ENCODE measurements at regions not wholly inside any gene's neighbourhood (a gene's known extent, or its start where the extent isn't known, plus 50 kb on each side); places are given as distances from the start of the nearest gene placed in this dataset.

DNA sequence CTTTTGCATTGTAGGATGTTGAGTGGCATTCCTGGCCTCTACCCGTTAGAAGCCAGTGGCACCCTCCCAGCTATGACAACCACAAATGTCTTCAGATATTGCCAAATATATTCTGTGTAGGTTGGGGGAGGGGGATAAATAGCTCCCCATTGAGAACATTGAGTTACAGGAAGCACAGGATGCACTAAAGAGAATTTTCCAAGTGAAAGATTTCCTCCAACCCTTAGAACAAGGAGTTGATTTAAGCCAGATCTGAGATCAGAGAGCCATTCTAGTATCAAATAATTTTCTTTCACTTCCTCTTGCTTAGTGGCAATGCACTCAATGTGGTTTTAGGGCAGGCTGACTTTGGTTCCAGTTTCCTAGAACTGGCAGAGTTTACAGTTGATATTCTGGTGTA is 436.6 kb downstream of the C4orf33 start:
- no peaks in the 10 kb centered on the region for H3K9me3 ChIP-seq
- 57% methylated on average over 1 of the region's 1 CpG for WGBS (ENCODE audit: insufficient coverage, low coverage, low lambda C conversion rate, missing lambda C conversion rate)
- no peak for DNase-seq
- no peaks in the 10 kb centered on the region for H3K27me3 ChIP-seq
- H3K27ac ChIP-seq = no peak overlapping the region
- no peaks in the 10 kb centered on the region for H3K4me1 ChIP-seq
- no peaks in the 10 kb centered on the region for H3K36me3 ChIP-seq
- intact Hi-C loops (cut with DNase I) = no loop called here
- H3K4me3 ChIP-seq = no peak overlapping the region
- TF ChIP-seq POLR2A (IDR thresholded peaks at IDR 0.05) = no peak
- TF ChIP-seq, protein P1, sequence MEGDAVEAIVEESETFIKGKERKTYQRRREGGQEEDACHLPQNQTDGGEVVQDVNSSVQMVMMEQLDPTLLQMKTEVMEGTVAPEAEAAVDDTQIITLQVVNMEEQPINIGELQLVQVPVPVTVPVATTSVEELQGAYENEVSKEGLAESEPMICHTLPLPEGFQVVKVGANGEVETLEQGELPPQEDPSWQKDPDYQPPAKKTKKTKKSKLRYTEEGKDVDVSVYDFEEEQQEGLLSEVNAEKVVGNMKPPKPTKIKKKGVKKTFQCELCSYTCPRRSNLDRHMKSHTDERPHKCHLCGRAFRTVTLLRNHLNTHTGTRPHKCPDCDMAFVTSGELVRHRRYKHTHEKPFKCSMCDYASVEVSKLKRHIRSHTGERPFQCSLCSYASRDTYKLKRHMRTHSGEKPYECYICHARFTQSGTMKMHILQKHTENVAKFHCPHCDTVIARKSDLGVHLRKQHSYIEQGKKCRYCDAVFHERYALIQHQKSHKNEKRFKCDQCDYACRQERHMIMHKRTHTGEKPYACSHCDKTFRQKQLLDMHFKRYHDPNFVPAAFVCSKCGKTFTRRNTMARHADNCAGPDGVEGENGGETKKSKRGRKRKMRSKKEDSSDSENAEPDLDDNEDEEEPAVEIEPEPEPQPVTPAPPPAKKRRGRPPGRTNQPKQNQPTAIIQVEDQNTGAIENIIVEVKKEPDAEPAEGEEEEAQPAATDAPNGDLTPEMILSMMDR (IDR thresholded peaks at IDR 0.05) = no peak
- peak in 1 of 4 donors; percentile 25 for ATAC-seq

DNA sequence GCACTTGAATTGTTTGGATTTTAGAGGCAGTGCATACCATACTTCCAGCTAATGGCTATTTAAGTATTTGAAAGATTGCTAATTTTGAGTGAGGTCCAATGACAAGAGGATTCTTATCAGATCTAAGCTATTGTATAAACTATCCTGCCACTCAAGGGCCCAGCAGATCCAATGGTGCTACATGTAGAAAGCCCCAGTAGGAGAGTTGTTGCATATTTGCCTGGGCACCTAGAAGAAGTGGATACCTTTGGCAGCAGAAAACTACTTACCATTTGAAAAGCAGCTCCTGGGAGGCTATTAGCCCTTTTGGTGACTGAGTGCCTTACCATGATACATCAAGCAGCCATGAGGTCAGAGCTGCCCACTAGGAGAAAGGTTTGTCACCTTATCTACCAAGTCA is 447.3 kb downstream of the C4orf33 start:
- H3K9me3 ChIP-seq = no peaks in the 10 kb centered on the region
- ATAC-seq (no peak), DNase-seq (no peak)
- H3K4me3 ChIP-seq = no peak overlapping the region
- intact Hi-C loops (cut with DNase I) = no loop called here
- TF ChIP-seq, protein P1 (IDR thresholded peaks at IDR 0.05) = no peak
- TF ChIP-seq POLR2A (IDR thresholded peaks at IDR 0.05) = no peak
- H3K36me3 ChIP-seq = no peaks in the 10 kb centered on the region
- no peaks in the 10 kb centered on the region for H3K27me3 ChIP-seq
- H3K27ac ChIP-seq = no peak overlapping the region
- no peaks in the 10 kb centered on the region for H3K4me1 ChIP-seq

GRCh38 chr4:129545599-129546278 is 449.8 kb downstream of the C4orf33 start:
- peak; percentile 75 to 89 (median 88) for DNase-seq

GRCh38 chr4:129546531-129546930 is 450.6 kb downstream of the C4orf33 start:
- H3K9me3 ChIP-seq = no peaks in the 10 kb centered on the region
- DNase-seq (no peak), ATAC-seq (no peak)
- intact Hi-C loops (cut with DNase I) = no loop called here
- H3K36me3 ChIP-seq = no peaks in the 10 kb centered on the region
- TF ChIP-seq, protein P1 (IDR thresholded peaks at IDR 0.05) = no peak
- TF ChIP-seq POLR2A (IDR thresholded peaks at IDR 0.05) = no peak
- H3K4me3 ChIP-seq = no peak overlapping the region
- no peak overlapping the region for H3K27ac ChIP-seq
- H3K4me1 ChIP-seq = no peaks in the 10 kb centered on the region
- H3K27me3 ChIP-seq = no peaks in the 10 kb centered on the region
- 13% methylated on average over 1 of the region's 1 CpG for WGBS (ENCODE audit: insufficient coverage, low coverage, low lambda C conversion rate, missing lambda C conversion rate)

More at GRCh38 chr4:129545599-129546278, 449.8 kb downstream of the C4orf33 start:
- TF ChIP-seq POLR2A (IDR thresholded peaks at IDR 0.05) = no peak
- TF ChIP-seq, protein P1 (IDR thresholded peaks at IDR 0.05) = no peak
- Histone ChIP-seq H3K27me3 (no peaks in the 10 kb centered on the region), H3K36me3 (no peaks in the 10 kb centered on the region), H3K27ac (peak overlapping the region in 1 of 3 donors; percentile 56), H3K4me1 (no peaks in the 10 kb centered on the region), H3K4me3 (no peak overlapping the region), H3K9me3 (no peaks in the 10 kb centered on the region)
- peak; percentile 97 to 99 (median 98) for ATAC-seq
- 5% methylated on average over 5 of the region's 5 CpGs for WGBS (ENCODE audit: insufficient coverage, low coverage, low lambda C conversion rate, missing lambda C conversion rate)
- intact Hi-C loops (cut with DNase I) = no loop called here

Data from right lobe of liver (tissue), 6 donors.